ENCODE measurements at regions not wholly inside any gene's neighbourhood (a gene's known extent, or its start where the extent isn't known, plus 50 kb on each side); places are given as distances from the start of the nearest gene placed in this dataset.

GRCh38 chrX:7280520-7280919, 132.6 kb upstream of the PUDP start:
- DNase-seq (ENCODE audit: low spot score): no peak

DNA sequence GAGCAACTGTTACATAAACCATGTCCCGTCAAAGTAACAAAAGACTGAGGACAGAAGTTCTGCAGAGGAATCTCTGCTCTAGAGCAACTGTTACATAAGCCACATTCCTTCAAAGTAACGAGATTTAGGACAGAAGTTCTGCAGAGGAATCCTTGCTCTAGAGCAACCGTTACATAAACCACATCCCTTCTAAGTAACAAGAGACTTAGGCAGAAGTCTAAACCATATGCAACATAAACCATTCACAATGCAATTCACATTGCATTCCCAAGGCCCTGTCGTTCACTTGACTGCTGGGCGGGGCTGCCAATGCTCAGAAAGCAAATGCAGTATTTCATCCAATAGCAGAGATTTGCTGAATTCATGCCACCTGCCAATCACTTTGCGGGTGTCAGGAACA, 124.4 kb upstream of the PUDP start:
- no peak for DNase-seq (ENCODE audit: low spot score)

DNA sequence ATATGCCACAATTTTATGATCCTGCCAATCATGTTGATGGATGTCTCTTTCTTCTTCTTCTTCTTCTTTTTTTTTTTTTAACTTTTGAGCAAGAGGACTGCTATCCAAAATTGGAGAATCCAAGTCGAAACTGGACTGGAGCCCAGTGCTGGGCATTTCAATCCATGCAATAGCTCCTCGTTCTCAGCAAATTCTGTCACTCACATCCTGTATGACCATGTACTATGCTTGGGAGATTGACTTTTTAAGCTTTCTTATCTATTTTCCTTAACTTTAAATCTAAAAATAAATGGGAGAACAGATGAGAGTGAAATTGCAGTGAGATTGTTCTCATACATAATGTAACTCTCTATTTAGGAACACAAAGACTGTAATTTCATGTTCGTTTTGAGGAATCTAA, 123.0 kb upstream of the PUDP start:
- DNase-seq (ENCODE audit: low spot score): no peak

DNA sequence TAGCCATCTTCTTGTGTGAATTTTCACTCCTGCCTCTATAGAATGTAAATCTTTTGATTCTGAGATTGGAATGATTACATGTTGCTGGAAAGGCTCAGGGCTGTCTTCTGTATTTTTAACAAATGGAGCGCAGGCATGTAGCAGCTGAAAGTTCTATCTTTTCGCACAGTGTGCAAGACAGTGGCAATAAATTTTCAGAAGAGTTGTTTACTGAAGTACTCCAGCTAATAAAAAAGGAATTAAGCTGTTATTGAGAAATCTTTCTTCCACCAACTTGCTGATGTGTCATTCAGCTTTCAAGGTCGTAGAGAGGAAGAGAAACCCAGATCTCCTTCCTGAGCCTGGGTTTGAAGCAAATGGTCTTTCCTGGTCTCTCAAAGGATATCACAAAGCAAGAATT, 122.0 kb upstream of the PUDP start:
- no peak for DNase-seq (ENCODE audit: low spot score)

GRCh38 chrX:7269589-7269988, 121.6 kb upstream of the PUDP start:
- DNase-seq (ENCODE audit: low spot score): no peak

DNA sequence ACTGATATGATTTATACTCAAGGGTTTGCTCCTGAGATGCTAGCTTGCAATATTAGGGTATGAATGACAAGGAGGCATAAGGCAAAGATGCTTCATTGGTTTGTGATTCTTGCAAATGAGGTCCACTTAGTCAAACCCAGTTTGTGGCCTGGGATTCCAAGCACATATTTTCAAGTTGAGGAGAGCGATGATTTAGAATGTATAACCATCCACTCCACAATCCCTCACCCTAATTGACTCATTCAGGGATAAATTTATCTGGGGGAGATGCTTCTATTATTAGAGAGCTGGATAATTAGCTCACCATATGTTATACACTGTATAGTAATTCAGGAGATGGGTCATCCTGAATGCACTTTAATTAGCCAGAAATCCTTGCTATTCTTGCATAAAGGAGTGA, 118.3 kb upstream of the PUDP start:
- DNase-seq (ENCODE audit: low spot score): no peak

DNA sequence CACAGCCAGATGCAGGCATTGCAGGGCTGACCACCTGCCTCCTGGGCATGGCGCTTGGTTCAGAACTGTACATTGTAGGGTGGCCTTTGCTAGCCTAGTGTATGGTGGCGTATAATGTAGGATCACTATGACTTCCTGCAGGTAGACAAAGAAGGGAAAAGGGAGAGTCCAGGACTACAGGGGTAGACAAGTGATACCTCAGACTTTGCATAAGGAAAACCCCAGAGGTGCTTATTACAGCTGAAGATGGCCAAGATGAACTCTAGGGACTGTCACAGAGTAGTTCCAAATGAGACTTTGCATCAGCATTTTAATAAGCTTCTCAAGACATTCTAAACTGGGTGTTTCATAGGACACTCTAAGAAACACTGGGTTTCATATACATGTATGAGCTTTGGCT, 116.4 kb upstream of the PUDP start:
- DNase-seq (ENCODE audit: low spot score): no peak

DNA sequence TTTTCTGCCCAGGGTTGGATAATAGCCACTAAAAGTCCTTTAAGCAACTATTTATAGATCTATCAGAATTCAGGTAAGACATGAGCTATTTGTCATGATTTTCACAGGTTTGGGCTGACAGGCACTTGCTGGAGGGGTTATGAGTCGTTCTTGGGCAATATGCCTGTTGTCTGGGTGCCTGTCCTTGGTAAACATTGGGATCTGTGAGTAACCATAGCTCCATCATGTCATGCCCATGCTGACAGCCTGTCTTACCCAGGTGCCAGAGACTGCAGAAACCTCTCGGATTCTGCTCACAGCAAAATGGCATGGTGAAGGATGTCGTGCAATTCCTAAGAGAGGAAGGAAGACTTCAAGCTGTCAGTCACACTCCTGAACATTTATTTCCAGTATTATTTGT, 116.0 kb upstream of the PUDP start:
- no peak for DNase-seq (ENCODE audit: low spot score)

DNA sequence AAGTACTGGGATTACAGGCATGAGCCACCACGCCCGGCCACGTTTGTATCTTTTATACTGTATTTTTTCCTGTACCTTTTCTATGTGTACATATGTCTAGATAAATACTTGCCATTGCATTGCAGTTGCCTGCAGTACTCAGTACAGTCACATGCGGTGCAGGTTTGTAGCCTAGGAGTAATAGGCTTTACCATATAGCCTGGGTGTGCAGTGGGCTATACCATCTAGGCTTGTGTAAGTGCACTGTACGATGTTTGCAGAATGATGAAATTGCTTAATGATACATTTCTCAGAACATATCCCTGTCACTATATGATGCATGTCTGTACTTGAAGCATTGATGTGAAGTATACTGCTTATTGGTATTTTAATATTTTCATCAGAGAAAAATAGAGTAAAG, 115.4 kb upstream of the PUDP start:
- no peak for DNase-seq (ENCODE audit: low spot score)

DNA sequence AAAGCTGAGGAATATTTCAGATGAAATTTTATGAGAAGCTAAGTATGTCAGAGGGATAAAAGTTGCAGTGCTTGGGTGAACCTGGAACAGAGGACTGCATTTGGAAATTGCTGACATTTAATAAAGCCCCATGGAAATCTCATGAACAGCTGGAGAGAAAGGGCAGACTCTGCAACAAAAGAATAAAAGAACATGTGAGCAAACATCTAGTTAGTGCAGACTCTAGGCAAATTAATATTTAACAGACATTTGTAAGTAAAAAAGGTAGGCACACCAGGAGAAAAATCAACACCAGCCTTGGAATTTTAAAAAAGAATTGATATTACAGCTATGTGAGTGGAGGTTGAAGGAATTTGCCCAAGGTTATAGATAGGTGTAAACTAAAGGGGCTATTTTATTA, 114.6 kb upstream of the PUDP start:
- DNase-seq (ENCODE audit: low spot score): no peak

GRCh38 chrX:7261672-7262332, 113.8 kb upstream of the PUDP start:
- no peak for DNase-seq (ENCODE audit: low spot score)

DNA sequence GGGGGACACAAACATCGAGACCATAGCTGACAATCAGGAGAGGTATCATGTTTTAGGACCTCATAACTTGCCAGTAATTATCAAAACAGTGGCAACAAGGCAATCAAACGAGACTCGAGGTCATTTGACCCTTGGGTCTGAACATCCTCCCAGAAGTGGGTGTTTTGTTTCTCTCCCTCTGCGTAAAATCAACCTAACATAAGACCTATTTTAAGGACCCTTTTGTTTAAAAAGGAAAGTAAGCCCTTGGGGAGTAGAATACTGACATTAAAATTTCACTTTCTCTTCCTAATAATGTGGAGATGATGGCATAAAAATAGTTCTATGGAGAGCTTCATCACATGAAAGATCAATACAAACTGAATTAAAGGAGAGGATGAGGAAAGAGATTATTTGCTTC, 106.2 kb upstream of the PUDP start:
- no peak for DNase-seq (ENCODE audit: low spot score)

DNA sequence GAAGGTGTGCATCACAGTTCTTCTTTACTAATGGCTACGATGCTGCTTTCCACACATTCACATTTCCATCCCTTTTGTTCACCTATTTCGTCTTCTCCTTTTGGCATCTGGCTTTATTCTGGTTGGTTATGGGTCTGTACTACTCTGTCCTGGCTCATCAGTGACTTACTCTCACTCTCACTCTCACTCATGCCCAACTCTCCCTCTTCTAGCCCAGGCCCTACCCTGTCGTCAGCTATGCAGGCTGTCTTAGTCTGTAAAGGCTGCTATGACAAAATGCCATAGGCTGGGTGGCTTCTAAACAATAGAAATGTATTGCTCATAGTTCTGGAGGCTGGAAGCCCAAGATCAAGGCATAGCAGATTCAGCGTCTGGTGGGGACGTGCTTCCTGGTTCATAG, 105.6 kb upstream of the PUDP start:
- no peak for DNase-seq (ENCODE audit: low spot score)

GRCh38 chrX:7252013-7252610, 104.2 kb upstream of the PUDP start:
- DNase-seq (ENCODE audit: low spot score): no peak

- DNase-seq (ENCODE audit: low spot score): no peak
These were observed 99.4 kb upstream of the PUDP start for GRCh38 chrX:7247346-7247745.

GRCh38 chrX:7244405-7244804, 96.5 kb upstream of the PUDP start:
- no peak for DNase-seq (ENCODE audit: low spot score)

DNA sequence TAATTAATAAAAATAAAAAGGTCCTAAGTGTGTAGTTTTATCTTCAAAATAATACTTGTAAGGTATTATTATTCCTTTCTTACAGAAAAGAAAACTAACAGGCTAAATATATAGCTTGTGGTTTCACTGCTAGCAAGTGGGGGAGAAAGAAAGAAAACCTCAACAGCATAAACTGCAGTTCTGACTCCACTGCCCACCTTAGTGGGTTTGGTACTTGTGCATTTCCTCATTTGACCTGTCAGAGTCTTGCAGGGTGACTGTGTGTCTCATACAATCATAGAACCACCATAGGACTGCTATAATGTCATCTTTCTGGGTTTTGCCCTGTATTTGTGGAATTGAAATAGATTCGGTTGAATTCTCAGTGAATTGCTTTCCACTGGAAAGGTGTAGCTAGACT, 94.7 kb upstream of the PUDP start:
- no peak for DNase-seq (ENCODE audit: low spot score)

DNA sequence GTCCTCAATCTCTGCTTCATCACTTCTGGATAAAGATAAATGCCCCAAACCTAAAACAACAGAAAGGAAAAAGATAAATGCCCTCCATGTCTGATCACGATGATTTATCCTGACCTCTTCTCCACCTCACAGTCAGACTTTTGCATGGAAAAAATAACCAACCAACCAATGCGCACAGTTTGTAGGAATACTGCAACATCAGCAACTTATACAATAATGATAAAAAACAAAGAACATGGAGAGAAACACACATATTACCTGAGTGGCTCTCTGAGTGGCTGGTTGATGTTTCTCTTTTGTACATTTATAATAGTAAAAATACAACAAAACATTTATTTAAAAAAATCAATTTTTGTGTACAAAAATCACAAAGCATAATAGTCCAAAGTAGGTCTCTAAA, 93.0 kb upstream of the PUDP start:
- DNase-seq (ENCODE audit: low spot score): no peak

DNA sequence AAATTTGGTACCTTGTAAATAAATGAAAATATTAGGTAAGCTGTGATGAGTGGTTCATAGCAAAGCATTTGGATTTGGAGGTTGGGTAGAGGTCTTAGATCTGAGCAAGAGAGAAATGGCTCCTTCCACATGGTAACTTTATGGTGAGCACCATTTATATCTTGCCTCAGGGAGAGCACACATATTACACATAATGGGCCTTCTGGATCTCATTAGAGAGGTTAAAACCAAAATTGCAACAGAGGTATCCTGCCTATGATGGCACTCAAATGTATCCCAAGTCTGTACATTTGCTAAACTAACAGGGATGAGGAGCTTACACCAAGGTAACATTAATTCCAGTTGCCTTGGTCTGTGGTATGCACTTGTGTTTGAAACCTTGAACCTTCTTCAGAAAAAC, 87.1 kb upstream of the PUDP start:
- DNase-seq (ENCODE audit: low spot score): no peak

DNA sequence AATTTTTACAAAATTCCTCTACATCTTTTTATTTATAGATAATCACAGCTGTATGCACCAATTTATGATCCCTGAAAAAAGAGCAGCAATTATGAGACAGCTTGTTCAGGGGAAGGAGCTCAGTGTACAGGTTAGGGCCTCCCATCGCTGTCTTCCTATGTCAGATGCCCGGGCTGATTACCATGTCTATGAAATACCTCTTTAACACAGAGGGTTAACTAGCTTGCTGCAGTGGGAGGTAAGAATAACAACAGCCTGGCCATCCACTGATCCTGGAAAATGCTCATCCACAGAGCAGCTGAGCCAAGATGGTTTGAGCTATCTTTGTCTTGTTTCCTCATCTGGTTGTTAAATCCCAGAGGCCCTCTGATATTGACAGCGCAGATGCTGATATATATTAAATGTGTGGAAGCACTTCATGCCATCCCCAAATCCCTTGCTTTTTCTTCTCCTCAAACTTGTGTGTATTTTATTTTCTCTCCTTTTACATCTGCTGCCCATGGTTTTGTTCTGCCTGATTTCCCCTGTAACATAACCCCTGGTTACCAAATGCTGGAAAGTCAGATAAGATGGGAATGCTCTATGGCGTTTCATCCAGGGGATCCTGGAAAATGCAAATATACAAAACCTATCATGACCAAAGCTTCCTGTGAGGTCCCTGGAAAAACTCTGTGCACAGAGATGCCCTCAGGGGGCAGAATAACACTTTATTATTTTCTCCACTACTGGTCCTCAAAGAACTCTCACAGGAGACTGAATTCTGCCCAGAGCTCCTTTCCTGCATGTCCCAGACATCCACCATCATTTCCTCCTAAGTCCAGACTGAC, 85.8 kb upstream of the PUDP start:
- DNase-seq (ENCODE audit: low spot score): no peak

- DNase-seq (ENCODE audit: low spot score): no peak
These were observed 80.3 kb upstream of the PUDP start for GRCh38 chrX:7228226-7228625.

- no peak for DNase-seq (ENCODE audit: low spot score)
These were observed 77.4 kb upstream of the PUDP start for GRCh38 chrX:7225338-7225737.

DNA sequence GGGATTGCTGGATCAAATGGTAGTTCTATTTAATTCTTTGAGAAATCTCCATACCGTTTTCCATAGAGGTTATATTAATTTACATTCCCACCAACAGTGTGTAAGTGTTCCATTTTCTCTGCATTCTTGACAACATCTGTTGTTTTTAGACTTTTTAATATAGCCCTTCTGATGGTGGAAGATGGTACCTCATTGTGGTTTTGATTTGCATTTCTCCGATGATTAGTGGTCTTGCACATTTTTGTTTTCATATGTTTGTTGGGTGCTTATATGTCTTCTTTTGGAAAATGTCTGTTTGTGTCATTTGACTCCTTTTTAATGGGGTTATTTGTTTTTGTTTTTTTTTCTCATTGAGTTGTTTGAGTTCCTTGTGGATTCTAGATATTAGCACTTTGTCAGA, 75.3 kb upstream of the PUDP start:
- DNase-seq (ENCODE audit: low spot score): no peak
